Neural cell (in vitro differentiated cells): ENCODE measurements at regions not wholly inside any gene's neighbourhood (a gene's known extent, or its start where the extent isn't known, plus 50 kb on each side); places are given as distances from the start of the nearest gene placed in this dataset.

Source experiments
- H2AFZ ChIP-seq: fragments of 200-600, 300-800 bp; sonication (generic), shearing (Covaris generic); 2 replicates; pipeline ENCODE4 v1.6.0; 2014; ENCODE audit warnings: low read depth, mild to moderate bottlenecking, antibody characterized with exemption, low read length, moderate library complexity
- H3F3A ChIP-seq: fragments of 200-600 bp; shearing (Covaris generic); 2 replicates; pipeline ENCODE4 v1.6.1; 2016; ENCODE audit warnings: mild to moderate bottlenecking, moderate library complexity, mixed read lengths, antibody characterized with exemption, low read length; ENCODE audit not compliant: insufficient read depth, poor library complexity, severe bottlenecking
- H3K27ac ChIP-seq: fragments of 200-600, 300-800 bp; sonication (generic), shearing (Covaris generic); 2 replicates; pipeline ENCODE4 v1.5.1; 2014; ENCODE audit warnings: mild to moderate bottlenecking, low read length, moderate library complexity
- H3K27me3 ChIP-seq: fragments of 300-800, 200-600 bp; sonication (generic), shearing (Covaris generic); 2 replicates; pipeline ENCODE4 v1.6.0; 2014; ENCODE audit warnings: mild to moderate bottlenecking, low read depth, low read length, moderate library complexity; ENCODE audit not compliant: insufficient read depth
- H3K36me3 ChIP-seq: fragments of 300-800, 200-600 bp; sonication (generic), shearing (Covaris generic); 2 replicates; pipeline ENCODE4 v1.5.1; 2014; ENCODE audit warnings: mild to moderate bottlenecking, antibody characterized with exemption, low read length, moderate library complexity; ENCODE audit not compliant: insufficient read depth
- H3K4me2 ChIP-seq: fragments of 300-800, 200-600 bp; sonication (generic), shearing (Covaris generic); 2 replicates; pipeline ENCODE4 v1.6.0; 2014; ENCODE audit warnings: mild to moderate bottlenecking, low read length
- H3K4me3 ChIP-seq: fragments of 300-800, 200-600 bp; sonication (generic), shearing (Covaris generic); 2 replicates; pipeline ENCODE4 v1.5.1; 2014; ENCODE audit warnings: mild to moderate bottlenecking, low read length, moderate library complexity
- H3K79me2 ChIP-seq: fragments of 200-600 bp; shearing (Covaris generic); replicated peaks from 2 replicates; pipeline ENCODE4 v1.6.0; 2014; ENCODE audit warnings: mild to moderate bottlenecking, low read length, moderate library complexity; ENCODE audit not compliant: insufficient read depth
- H3K9ac ChIP-seq: fragments of 300-800, 200-600 bp; sonication (generic), shearing (Covaris generic); 2 replicates; pipeline ENCODE4 v1.6.1; 2016; ENCODE audit warnings: mild to moderate bottlenecking, low read length, mixed read lengths
- H3K9me2 ChIP-seq: fragments of 200-600 bp; shearing (Covaris generic); 2 replicates; pipeline ENCODE4 v1.6.1; 2016; ENCODE audit warnings: mild to moderate bottlenecking, low read length, mixed read lengths; ENCODE audit not compliant: insufficient read depth
- H3K9me3 ChIP-seq: fragments of 200-600, 300-800 bp; sonication (generic), shearing (Covaris generic); 2 replicates; pipeline ENCODE4 v1.6.1; 2016; ENCODE audit warnings: mild to moderate bottlenecking, mixed run types, low read length, moderate library complexity, mixed read lengths
- H4K20me1 ChIP-seq: fragments of 200-600 bp; shearing (Covaris generic); 2 replicates; pipeline ENCODE4 v1.6.1; 2016; ENCODE audit warnings: mild to moderate bottlenecking, mixed run types; ENCODE audit not compliant: insufficient read depth
- EP300 ChIP-seq: fragments of 450-650 bp; conservative IDR thresholded peaks from 2 replicates; pipeline ENCODE4 v1.6.1; 2014; ENCODE audit warnings: antibody characterized with exemption, mild to moderate bottlenecking, moderate library complexity; ENCODE audit not compliant: poor library complexity, severe bottlenecking
- EZH2 ChIP-seq: fragments of 200-600, 300-800 bp; shearing (Covaris generic), sonication (generic); IDR thresholded peaks from 2 replicates; pipeline ENCODE4 v1.6.1; 2014; ENCODE audit warnings: antibody characterized with exemption, low read length, borderline replicate concordance, mild to moderate bottlenecking; ENCODE audit not compliant: insufficient read depth, poor library complexity, severe bottlenecking
- MXI1 ChIP-seq: fragments of 450-650 bp; conservative IDR thresholded peaks from 2 replicates; pipeline ENCODE4 v1.6.1; 2014; ENCODE audit warnings: antibody characterized with exemption, mild to moderate bottlenecking; ENCODE audit not compliant: poor library complexity, severe bottlenecking
- POLR2AphosphoS5 ChIP-seq: IDR thresholded peaks from 2 replicates; pipeline ENCODE4 v1.6.1; 2012
- RAD21 ChIP-seq: fragments of 450-650 bp; conservative IDR thresholded peaks from 2 replicates; pipeline ENCODE4 v1.6.1; 2014; ENCODE audit warnings: antibody characterized with exemption, mild to moderate bottlenecking, moderate library complexity
- SMC3 ChIP-seq: fragments of 450-650 bp; conservative IDR thresholded peaks from 2 replicates; pipeline ENCODE4 v1.6.1; 2014; ENCODE audit warnings: antibody characterized with exemption, mild to moderate bottlenecking, moderate library complexity; ENCODE audit not compliant: poor library complexity
- TAF1 ChIP-seq: IDR thresholded peaks from 2 replicates; pipeline ENCODE4 v1.6.1; 2012; ENCODE audit warnings: low read depth
- TF ChIP-seq, protein P1 (sequence below): fragments of 450-650 bp; IDR thresholded peaks from 2 replicates; pipeline ENCODE4 v1.5.1; 2014; ENCODE audit warnings: antibody characterized with exemption, mild to moderate bottlenecking, moderate library complexity; ENCODE audit not compliant: poor library complexity, severe bottlenecking
- TF ChIP-seq, protein P2 (sequence below): IDR thresholded peaks from 2 replicates; pipeline ENCODE4 v1.6.1; 2012; ENCODE audit warnings: borderline replicate concordance

DNA sequence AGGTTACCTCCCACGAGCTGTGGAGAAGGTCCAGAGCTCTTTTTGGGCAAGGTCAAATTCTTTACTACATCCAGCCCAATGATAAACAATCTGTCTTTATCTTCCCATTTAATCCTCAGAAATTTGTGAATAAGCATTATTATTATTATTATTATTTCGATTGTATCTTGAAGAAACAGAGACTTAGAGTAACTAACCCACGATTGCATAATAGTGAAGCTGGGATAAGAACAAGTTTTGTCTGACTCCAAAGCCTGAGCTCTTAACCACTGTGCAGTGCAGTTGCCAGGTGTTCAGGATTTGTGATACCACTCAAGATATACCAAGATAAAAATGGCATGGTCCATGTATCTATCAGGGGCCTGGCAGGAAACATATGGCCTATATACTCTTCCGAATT lies 166.5 kb upstream of the LDB2 start:
- TF ChIP-seq EP300 (no peak), EZH2 (no peak), SMC3 (no peak), MXI1 (no peak), POLR2AphosphoS5 (no peak), RAD21 (no peak), TAF1 (no peak)
- TF ChIP-seq, protein P1, sequence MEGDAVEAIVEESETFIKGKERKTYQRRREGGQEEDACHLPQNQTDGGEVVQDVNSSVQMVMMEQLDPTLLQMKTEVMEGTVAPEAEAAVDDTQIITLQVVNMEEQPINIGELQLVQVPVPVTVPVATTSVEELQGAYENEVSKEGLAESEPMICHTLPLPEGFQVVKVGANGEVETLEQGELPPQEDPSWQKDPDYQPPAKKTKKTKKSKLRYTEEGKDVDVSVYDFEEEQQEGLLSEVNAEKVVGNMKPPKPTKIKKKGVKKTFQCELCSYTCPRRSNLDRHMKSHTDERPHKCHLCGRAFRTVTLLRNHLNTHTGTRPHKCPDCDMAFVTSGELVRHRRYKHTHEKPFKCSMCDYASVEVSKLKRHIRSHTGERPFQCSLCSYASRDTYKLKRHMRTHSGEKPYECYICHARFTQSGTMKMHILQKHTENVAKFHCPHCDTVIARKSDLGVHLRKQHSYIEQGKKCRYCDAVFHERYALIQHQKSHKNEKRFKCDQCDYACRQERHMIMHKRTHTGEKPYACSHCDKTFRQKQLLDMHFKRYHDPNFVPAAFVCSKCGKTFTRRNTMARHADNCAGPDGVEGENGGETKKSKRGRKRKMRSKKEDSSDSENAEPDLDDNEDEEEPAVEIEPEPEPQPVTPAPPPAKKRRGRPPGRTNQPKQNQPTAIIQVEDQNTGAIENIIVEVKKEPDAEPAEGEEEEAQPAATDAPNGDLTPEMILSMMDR, result no peak
- no peak overlapping the region for H3K27ac ChIP-seq

DNA sequence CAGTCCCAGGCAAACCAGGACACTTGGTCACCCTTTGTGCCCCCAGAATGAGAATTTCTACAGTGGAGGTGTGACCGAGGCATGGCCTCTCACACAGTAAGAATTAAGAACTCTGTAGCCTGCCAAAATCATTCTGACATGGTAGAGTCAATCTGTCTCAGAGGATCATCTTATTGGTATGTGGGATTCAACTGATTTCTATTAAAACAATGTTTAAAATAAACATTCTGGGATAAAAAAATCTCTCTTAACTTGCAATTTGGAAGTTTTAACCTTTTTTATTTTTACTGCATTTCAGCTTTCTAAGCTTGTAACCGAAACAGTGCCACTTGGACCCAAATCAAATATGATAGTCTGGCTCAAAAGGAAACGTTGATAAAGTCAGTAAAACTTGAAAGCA lies 165.4 kb upstream of the LDB2 start:
- Histone ChIP-seq H3K27me3 (no peaks in the 10 kb centered on the region), H3K36me3 (no peaks in the 10 kb centered on the region), H4K20me1 (no peaks in the 10 kb centered on the region), H3K27ac (no peak overlapping the region), H3K9me3 (no peaks in the 10 kb centered on the region), H3K4me2 (no peak overlapping the region), H3K79me2 (no peaks in the 10 kb centered on the region), H3K9me2 (no peaks in the 10 kb centered on the region), H2AFZ (no peak overlapping the region), H3F3A (no peaks in the 10 kb centered on the region), H3K4me3 (no peak overlapping the region), H3K9ac (no peak overlapping the region)
- TF ChIP-seq RAD21 (no peak), MXI1 (no peak), SMC3 (no peak), POLR2AphosphoS5 (no peak), EZH2 (no peak), EP300 (no peak)
- TF ChIP-seq, protein P1, result no peak

More for the DNA sequence above, 166.5 kb upstream of the LDB2 start:
- Histone ChIP-seq H2AFZ (no peak overlapping the region), H3K4me3 (no peak overlapping the region), H3K9me2 (no peaks in the 10 kb centered on the region), H3K27me3 (no peaks in the 10 kb centered on the region), H3F3A (no peaks in the 10 kb centered on the region), H3K79me2 (no peaks in the 10 kb centered on the region), H3K36me3 (no peaks in the 10 kb centered on the region), H3K9ac (no peak overlapping the region), H4K20me1 (no peaks in the 10 kb centered on the region), H3K4me2 (no peak overlapping the region), H3K9me3 (no peaks in the 10 kb centered on the region)

DNA sequence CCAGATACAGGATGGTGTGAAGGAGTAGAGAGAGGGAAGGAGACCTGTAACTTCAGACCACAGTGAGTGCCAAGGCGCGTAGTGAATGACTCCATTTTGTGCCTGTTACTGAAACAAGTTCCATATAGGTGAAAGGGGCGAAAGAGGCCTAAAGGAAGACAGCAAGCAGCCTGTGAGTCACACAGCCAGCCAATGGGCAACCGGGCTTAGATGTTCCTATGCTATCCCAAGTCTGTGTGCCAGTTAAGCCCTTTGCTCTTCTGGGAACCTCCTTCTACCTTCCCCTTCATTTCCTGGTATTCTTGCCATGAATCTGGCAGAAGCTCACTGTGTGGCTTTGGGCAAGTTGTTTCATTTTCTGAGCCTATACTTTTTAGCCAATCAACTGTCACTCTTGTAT lies 161.8 kb upstream of the LDB2 start:
- Histone ChIP-seq H3K9me3 (no peaks in the 10 kb centered on the region), H2AFZ (no peak overlapping the region), H3K9me2 (no peaks in the 10 kb centered on the region), H3K4me3 (no peak overlapping the region), H3K9ac (no peak overlapping the region), H3K27ac (no peak overlapping the region), H3F3A (no peaks in the 10 kb centered on the region), H3K27me3 (no peaks in the 10 kb centered on the region), H3K4me2 (no peak overlapping the region), H3K36me3 (no peaks in the 10 kb centered on the region), H4K20me1 (no peaks in the 10 kb centered on the region), H3K79me2 (no peaks in the 10 kb centered on the region)
- TF ChIP-seq EP300, result no peak
- TF ChIP-seq, protein P1, result no peak
- TF ChIP-seq, protein P2, sequence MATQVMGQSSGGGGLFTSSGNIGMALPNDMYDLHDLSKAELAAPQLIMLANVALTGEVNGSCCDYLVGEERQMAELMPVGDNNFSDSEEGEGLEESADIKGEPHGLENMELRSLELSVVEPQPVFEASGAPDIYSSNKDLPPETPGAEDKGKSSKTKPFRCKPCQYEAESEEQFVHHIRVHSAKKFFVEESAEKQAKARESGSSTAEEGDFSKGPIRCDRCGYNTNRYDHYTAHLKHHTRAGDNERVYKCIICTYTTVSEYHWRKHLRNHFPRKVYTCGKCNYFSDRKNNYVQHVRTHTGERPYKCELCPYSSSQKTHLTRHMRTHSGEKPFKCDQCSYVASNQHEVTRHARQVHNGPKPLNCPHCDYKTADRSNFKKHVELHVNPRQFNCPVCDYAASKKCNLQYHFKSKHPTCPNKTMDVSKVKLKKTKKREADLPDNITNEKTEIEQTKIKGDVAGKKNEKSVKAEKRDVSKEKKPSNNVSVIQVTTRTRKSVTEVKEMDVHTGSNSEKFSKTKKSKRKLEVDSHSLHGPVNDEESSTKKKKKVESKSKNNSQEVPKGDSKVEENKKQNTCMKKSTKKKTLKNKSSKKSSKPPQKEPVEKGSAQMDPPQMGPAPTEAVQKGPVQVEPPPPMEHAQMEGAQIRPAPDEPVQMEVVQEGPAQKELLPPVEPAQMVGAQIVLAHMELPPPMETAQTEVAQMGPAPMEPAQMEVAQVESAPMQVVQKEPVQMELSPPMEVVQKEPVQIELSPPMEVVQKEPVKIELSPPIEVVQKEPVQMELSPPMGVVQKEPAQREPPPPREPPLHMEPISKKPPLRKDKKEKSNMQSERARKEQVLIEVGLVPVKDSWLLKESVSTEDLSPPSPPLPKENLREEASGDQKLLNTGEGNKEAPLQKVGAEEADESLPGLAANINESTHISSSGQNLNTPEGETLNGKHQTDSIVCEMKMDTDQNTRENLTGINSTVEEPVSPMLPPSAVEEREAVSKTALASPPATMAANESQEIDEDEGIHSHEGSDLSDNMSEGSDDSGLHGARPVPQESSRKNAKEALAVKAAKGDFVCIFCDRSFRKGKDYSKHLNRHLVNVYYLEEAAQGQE, result no peak
- no peak for TF ChIP-seq POLR2AphosphoS5
- no peak for TF ChIP-seq RAD21
- no peak for TF ChIP-seq MXI1
- TF ChIP-seq SMC3, result no peak
- no peak for TF ChIP-seq EZH2
- TF ChIP-seq TAF1, result no peak
